Stimulated activated CD4-positive, alpha-beta T cell treated with anti-CD3 and anti-CD28 coated beads, TNF-alpha, amount 100 ng/mL, for 48 hours (primary cell): ENCODE measurements at regions not wholly inside any gene's neighbourhood (a gene's known extent, or its start where the extent isn't known, plus 50 kb on each side); places are given as distances from the start of the nearest gene placed in this dataset.
"Not testable (repeated sequence)": the region's sequence is repeated elsewhere in the genome, so short reads cannot be mapped to it uniquely, and the experiment has no call there.

Experiments used
- DNase-seq, 3 donors: peaks; one replicate each; pipeline ENCODE4 v3.0.0-alpha.2; 2020; ENCODE audit warnings: low read depth in 3 of 3

GRCh38 chr16:70014915-70015314, 63.8 kb downstream of the CLEC18A start:
- DNase-seq: not testable (repeated sequence)

DNA sequence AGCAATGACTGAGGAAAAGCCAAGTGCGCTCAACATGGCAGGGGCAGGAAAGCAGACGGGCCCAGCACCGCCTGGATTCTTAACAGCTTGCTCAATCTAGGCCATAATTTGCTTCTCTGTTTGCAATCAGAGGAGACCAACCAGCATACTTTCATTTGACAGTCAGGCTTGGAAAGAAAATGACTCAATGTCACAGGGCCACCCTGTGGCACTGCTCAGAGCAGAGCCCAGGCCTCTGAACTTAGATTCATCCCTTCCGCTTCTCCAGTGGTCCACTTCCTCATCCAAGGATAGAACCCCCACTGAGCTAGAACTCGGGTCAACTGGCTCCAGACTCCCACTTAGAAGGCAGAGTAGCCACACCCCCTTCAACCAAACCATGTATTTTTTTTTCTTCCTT, 65.6 kb downstream of the CLEC18A start:
- DNase-seq: not testable (repeated sequence)

- DNase-seq: peak in 1 of 3 donors; percentile 2
Measured at GRCh38 chr16:70018254-70018653, 67.1 kb downstream of the CLEC18A start.

DNA sequence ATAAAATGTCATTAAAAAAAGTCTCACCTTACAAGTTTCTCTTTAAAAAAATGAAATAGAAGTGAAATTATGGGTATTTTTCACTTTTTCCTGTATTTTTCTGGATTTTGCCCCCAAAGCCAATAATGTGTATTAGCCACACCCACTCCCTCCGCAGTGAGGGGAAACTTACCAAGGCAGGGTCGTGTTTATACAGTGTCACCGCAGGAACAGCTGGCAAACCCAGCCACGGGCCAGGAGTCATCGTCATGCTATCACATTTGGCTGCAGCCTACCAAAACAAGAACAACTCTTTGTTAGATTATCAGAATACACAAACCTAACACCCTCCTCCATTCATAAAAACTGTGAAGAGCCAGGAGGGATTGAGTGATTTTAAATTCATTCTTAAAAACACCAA, 72.1 kb downstream of the CLEC18A start:
- not testable (repeated sequence) for DNase-seq

DNA sequence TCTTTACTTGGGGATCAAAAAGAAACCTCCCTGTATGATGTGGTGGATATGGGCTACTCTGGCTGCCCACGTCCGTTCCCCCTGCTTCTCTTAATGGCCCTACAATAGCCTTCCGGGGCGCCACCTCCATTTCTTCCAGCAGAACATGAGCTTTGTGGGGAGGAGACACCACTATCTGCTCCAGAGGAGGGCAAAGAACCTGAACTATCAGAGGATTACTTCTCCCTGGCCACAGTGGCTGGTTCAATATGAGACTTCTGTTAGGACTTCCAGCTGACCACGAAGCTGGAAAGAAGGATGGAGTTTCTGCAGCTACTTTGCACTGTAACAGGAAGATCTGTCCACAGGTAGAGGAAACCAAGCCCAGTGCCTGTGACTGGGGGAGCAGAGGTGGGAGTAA, 72.8 kb downstream of the CLEC18A start:
- not testable (repeated sequence) for DNase-seq

- peak in 1 of 3 donors; percentile 3 for DNase-seq
Measured at GRCh38 chr16:70026165-70026854, 75.2 kb downstream of the CLEC18A start.

- not testable (repeated sequence) for DNase-seq
Measured at GRCh38 chr16:70032906-70033305, 81.2 kb upstream of the PDPR start.

GRCh38 chr16:70037913-70038312, 76.2 kb upstream of the PDPR start:
- DNase-seq: not testable (repeated sequence)

GRCh38 chr16:70040554-70040953, 73.6 kb upstream of the PDPR start:
- not testable (repeated sequence) for DNase-seq

- DNase-seq: not testable (repeated sequence)
Measured at GRCh38 chr16:70043538-70044067, 70.5 kb upstream of the PDPR start.

DNA sequence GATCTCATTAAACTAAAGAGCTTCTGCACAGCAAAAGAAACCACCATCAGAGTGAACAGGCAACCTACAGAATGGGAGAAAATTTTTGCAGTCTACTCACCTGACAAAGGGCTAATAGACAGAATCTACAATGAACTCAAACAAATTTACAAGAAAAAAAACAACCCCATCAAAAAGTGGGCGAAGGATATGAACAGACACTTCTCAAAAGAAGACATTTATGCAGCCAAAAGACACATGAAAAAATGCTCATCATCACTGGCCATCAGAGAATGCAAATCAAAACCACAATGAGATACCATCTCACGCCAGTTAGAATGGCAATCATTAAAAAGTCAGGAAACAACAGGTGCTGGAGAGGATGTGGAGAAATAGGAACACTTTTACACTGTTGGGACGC, 67.6 kb upstream of the PDPR start:
- not testable (repeated sequence) for DNase-seq

DNA sequence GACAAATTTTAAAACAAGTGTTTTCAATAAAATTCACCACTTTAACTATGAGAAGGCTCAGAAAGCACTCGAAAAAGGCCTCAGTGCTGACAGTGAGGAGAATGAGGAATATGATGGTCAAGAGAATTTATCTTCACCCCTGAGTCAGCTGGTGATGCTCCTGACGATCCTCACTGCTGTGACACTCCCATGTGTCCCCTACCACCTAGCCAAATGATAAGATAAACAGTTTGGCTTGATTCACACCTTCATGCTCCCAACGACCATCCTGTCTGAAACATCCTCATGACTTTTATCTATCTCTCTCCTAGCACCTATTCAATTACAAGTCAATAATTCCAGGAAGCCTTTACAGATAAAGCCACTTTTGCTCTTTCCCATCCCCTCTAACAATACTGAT, 66.0 kb upstream of the PDPR start:
- DNase-seq: not testable (repeated sequence)

GRCh38 chr16:70058056-70058455, 56.1 kb upstream of the PDPR start:
- not testable (repeated sequence) for DNase-seq

GRCh38 chr16:70059429-70059828, 54.7 kb upstream of the PDPR start:
- DNase-seq: not testable (repeated sequence)

- not testable (repeated sequence) for DNase-seq
Measured at GRCh38 chr16:70060521-70061027, 53.6 kb upstream of the PDPR start.

- not testable (repeated sequence) for DNase-seq
Measured at GRCh38 chr16:70061671-70062218, 52.4 kb upstream of the PDPR start.

DNA sequence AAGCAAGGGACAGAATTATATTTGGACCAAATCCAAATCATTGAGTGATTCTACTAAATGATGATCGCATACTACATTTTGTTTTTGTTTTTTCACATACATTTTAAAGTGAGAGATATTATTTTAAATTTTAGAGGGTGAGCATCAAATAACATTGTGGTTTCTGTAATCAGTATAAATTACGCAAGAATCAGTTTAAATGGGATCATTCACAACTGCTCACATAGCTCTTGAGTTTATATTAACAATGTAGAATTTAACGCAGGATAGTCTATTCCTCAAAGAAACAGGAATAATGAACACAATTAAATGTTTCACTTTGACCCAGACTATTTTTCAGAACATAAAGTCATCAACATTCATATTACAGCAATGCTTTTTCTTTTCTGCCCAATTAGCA, 51.2 kb upstream of the PDPR start:
- not testable (repeated sequence) for DNase-seq
